ENCODE measurements at regions not wholly inside any gene's neighbourhood (a gene's known extent, or its start where the extent isn't known, plus 50 kb on each side); places are given as distances from the start of the nearest gene placed in this dataset.

DNA sequence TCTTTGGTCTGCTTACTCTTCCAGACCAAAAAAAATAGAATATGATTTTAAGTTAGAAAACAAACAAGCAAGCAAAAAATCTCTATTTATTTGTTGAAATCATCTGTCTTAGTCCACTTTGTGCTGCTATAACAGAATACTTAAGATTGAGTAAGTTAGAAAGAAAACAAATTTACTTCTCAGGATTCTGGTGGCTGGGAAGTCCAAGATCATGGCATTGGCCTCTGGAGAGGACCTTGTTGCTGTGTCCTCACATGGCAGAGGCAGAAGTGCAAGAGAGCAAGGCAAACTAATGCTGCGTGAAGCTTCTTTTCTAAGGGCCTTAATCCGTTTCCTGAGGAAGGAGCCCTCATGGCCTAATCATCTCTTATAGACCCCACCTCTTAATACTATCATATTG is 156.2 kb downstream of the SPP2 start:
- no peaks in the 10 kb centered on the region for H3K36me3 ChIP-seq (ENCODE audit: insufficient read depth, low read length)
- no peak for DNase-seq (ENCODE audit: low read depth, low spot score)
- no peak overlapping the region for H3K27ac ChIP-seq
- no peak overlapping the region for H3K9ac ChIP-seq (ENCODE audit: insufficient read length)
- H3K4me3 ChIP-seq, result no peak overlapping the region
- no peaks in the 10 kb centered on the region for H3K9me3 ChIP-seq (ENCODE audit: low read depth, low read length)
- TF ChIP-seq EZH2 (IDR thresholded peaks at IDR 0.05) (no peak), POLR2AphosphoS5 (IDR thresholded peaks at IDR 0.05; ENCODE audit: borderline replicate concordance, low read depth, low read length) (no peak), FOXP2 (optimal IDR thresholded peaks at IDR 0.05; ENCODE audit: control extremely low read depth, extremely low read length, insufficient read depth) (no peak)

DNA sequence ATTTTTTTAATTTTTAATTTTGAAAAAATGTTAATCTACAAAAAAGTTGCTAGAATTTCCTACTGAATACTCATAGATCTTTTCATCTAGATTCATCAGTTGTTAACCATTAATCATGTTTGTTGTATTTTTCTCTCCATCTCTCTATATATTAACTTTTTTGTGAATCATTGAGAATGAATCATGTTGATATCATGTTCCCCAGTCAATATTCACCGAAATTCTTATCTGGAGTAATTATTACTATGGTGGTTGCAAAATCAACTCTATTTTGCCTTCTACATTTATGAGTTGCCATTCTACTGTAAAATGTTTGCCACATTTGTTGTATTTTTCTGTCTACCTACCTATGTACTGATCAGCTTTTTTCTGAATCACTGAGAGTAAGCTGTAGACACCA is 154.0 kb downstream of the SPP2 start:
- Histone ChIP-seq H3K36me3 (ENCODE audit: insufficient read depth, low read length) (no peaks in the 10 kb centered on the region), H3K27ac (no peak overlapping the region)
- no peak for DNase-seq (ENCODE audit: low read depth, low spot score)

GRCh38 chr2:234203135-234203984 is 152.9 kb downstream of the SPP2 start:
- H3K36me3 ChIP-seq (ENCODE audit: insufficient read depth, low read length), result no peaks in the 10 kb centered on the region
- no peak overlapping the region for H3K4me3 ChIP-seq
- TF ChIP-seq EZH2 (IDR thresholded peaks at IDR 0.05) (no peak), POLR2AphosphoS5 (IDR thresholded peaks at IDR 0.05; ENCODE audit: borderline replicate concordance, low read depth, low read length) (no peak), FOXP2 (optimal IDR thresholded peaks at IDR 0.05; ENCODE audit: control extremely low read depth, extremely low read length, insufficient read depth) (no peak)
- no peak for DNase-seq (ENCODE audit: low read depth, low spot score)
- no peak overlapping the region for H3K27ac ChIP-seq
- no peak overlapping the region for H3K9ac ChIP-seq (ENCODE audit: insufficient read length)
- no peaks in the 10 kb centered on the region for H3K9me3 ChIP-seq (ENCODE audit: low read depth, low read length)

More for the DNA sequence above, 154.0 kb downstream of the SPP2 start:
- no peaks in the 10 kb centered on the region for H3K9me3 ChIP-seq (ENCODE audit: low read depth, low read length)
- no peak for TF ChIP-seq EZH2 (IDR thresholded peaks at IDR 0.05)
- no peak for TF ChIP-seq FOXP2 (optimal IDR thresholded peaks at IDR 0.05; ENCODE audit: control extremely low read depth, extremely low read length, insufficient read depth)
- no peak for TF ChIP-seq POLR2AphosphoS5 (IDR thresholded peaks at IDR 0.05; ENCODE audit: borderline replicate concordance, low read depth, low read length)
- no peak overlapping the region for H3K9ac ChIP-seq (ENCODE audit: insufficient read length)
- no peak overlapping the region for H3K4me3 ChIP-seq

- TF ChIP-seq EZH2 (IDR thresholded peaks at IDR 0.05), result no peak
- no peak for TF ChIP-seq POLR2AphosphoS5 (IDR thresholded peaks at IDR 0.05; ENCODE audit: borderline replicate concordance, low read depth, low read length)
- TF ChIP-seq FOXP2 (optimal IDR thresholded peaks at IDR 0.05; ENCODE audit: control extremely low read depth, extremely low read length, insufficient read depth), result no peak
- Histone ChIP-seq H3K9me3 (ENCODE audit: low read depth, low read length) (no peaks in the 10 kb centered on the region), H3K36me3 (ENCODE audit: insufficient read depth, low read length) (no peaks in the 10 kb centered on the region), H3K27ac (no peak overlapping the region), H3K4me3 (no peak overlapping the region), H3K9ac (ENCODE audit: insufficient read length) (no peak overlapping the region)
- no peak for DNase-seq (ENCODE audit: low read depth, low spot score)
Observed at GRCh38 chr2:234202601-234203000, 152.1 kb downstream of the SPP2 start.

DNA sequence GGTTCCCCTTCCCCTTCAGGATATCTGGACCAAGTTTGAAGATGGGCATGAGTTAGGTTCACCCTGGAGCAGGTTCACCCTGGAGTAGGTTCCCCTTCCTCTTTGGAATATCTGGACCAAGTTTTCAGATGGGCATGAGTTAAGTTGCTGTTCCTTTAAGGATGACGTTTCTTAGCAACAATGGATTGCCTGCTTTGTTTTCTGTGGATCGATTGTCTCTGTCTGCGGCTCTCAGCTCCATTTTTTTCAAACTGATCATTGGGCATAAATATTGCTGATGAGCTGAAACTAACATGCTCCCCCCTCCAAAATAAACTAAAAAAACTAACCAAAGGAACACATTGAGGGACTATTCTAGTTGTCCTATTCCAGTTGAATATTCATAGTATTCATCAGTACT is 149.5 kb downstream of the SPP2 start:
- TF ChIP-seq FOXP2 (optimal IDR thresholded peaks at IDR 0.05; ENCODE audit: control extremely low read depth, extremely low read length, insufficient read depth) (no peak), POLR2AphosphoS5 (IDR thresholded peaks at IDR 0.05; ENCODE audit: borderline replicate concordance, low read depth, low read length) (no peak), EZH2 (IDR thresholded peaks at IDR 0.05) (no peak)
- Histone ChIP-seq H3K9ac (ENCODE audit: insufficient read length) (no peak overlapping the region), H3K36me3 (ENCODE audit: insufficient read depth, low read length) (no peaks in the 10 kb centered on the region), H3K9me3 (ENCODE audit: low read depth, low read length) (no peaks in the 10 kb centered on the region), H3K27ac (no peak overlapping the region), H3K4me3 (no peak overlapping the region)
- DNase-seq (ENCODE audit: low read depth, low spot score), result no peak

DNA sequence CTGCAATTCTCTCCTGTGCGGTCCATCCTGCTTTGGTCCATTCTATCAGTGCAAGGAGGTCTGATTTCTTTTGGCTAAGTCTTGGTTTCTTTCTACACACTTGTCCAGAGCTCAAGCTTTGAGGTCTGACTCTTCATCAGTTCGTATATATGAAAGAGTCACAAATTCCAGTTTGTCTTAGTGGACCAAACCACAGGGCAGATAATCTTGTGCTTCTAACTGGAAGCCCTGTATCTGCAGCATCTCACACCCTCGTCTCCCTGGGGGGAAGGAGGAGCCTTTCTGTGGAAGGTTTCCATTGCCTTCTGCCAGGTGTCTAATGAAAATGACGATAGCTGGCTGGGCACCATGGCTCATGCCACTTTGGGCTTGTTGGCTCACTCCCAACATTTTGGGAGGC is 148.5 kb downstream of the SPP2 start:
- no peak overlapping the region for H3K27ac ChIP-seq
- no peaks in the 10 kb centered on the region for H3K36me3 ChIP-seq (ENCODE audit: insufficient read depth, low read length)
- TF ChIP-seq POLR2AphosphoS5 (IDR thresholded peaks at IDR 0.05; ENCODE audit: borderline replicate concordance, low read depth, low read length) (no peak), EZH2 (IDR thresholded peaks at IDR 0.05) (no peak), FOXP2 (optimal IDR thresholded peaks at IDR 0.05; ENCODE audit: control extremely low read depth, extremely low read length, insufficient read depth) (no peak)
- no peak overlapping the region for H3K9ac ChIP-seq (ENCODE audit: insufficient read length)
- no peak for DNase-seq (ENCODE audit: low read depth, low spot score)
- H3K9me3 ChIP-seq (ENCODE audit: low read depth, low read length), result no peaks in the 10 kb centered on the region
- H3K4me3 ChIP-seq, result no peak overlapping the region

- H3K27ac ChIP-seq, result no peak overlapping the region
- no peaks in the 10 kb centered on the region for H3K36me3 ChIP-seq (ENCODE audit: insufficient read depth, low read length)
- no peak for TF ChIP-seq FOXP2 (optimal IDR thresholded peaks at IDR 0.05; ENCODE audit: control extremely low read depth, extremely low read length, insufficient read depth)
- TF ChIP-seq POLR2AphosphoS5 (IDR thresholded peaks at IDR 0.05; ENCODE audit: borderline replicate concordance, low read depth, low read length), result no peak
- TF ChIP-seq EZH2 (IDR thresholded peaks at IDR 0.05), result no peak
- no peaks in the 10 kb centered on the region for H3K9me3 ChIP-seq (ENCODE audit: low read depth, low read length)
- H3K4me3 ChIP-seq, result no peak overlapping the region
- H3K9ac ChIP-seq (ENCODE audit: insufficient read length), result no peak overlapping the region
- DNase-seq (ENCODE audit: low read depth, low spot score), result no peak
Observed at GRCh38 chr2:234195516-234195915, 145.0 kb downstream of the SPP2 start.

DNA sequence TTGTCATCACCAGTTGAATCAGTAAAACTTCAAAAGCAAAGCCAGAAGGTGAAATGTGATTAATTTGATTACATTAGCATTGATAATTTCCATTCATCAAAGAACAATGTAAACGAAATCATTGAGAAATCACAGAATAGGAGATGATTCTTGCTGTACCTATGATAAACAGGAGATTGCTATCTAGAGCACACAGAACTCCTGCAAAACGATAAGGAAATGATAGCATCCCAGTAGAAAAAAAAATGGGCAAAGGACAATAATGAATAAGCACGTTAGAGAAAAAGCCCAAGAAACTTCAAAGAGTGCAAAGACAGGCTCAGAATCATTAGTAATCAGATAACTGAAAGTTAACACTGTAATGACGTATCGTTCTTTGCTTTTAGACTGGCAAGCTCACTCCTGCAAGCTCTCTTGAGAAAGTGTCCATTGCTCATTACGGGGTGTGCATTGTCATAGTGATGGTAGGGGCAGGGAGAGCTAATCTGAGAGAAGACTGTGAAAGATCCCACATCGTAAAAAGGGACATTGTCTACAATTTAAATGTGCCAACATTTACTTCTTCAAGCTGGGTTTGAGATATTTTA is 143.6 kb downstream of the SPP2 start:
- no peaks in the 10 kb centered on the region for H3K36me3 ChIP-seq (ENCODE audit: insufficient read depth, low read length)
- H3K9me3 ChIP-seq (ENCODE audit: low read depth, low read length), result no peaks in the 10 kb centered on the region
- TF ChIP-seq POLR2AphosphoS5 (IDR thresholded peaks at IDR 0.05; ENCODE audit: borderline replicate concordance, low read depth, low read length) (no peak), FOXP2 (optimal IDR thresholded peaks at IDR 0.05; ENCODE audit: control extremely low read depth, extremely low read length, insufficient read depth) (no peak), EZH2 (IDR thresholded peaks at IDR 0.05) (no peak)
- no peak for DNase-seq (ENCODE audit: low read depth, low spot score)
- H3K9ac ChIP-seq (ENCODE audit: insufficient read length), result no peak overlapping the region
- no peak overlapping the region for H3K4me3 ChIP-seq
- no peak overlapping the region for H3K27ac ChIP-seq
